NT2/D1 (cell line): ENCODE measurements at regions not wholly inside any gene's neighbourhood (a gene's known extent, or its start where the extent isn't known, plus 50 kb on each side); places are given as distances from the start of the nearest gene placed in this dataset.

ENCODE experiments used
- DNase-seq: peaks from one replicate; pipeline ENCODE4 v3.0.0-alpha.2; 2011; ENCODE audit warnings: low read depth, low spot score
- H3K27me3 ChIP-seq: 2 replicates; pipeline ENCODE4 v1.6.0; 2011; ENCODE audit warnings: mild to moderate bottlenecking; ENCODE audit not compliant: insufficient read length, insufficient read depth
- H3K36me3 ChIP-seq: 2 replicates; pipeline ENCODE4 v1.6.1; 2011; ENCODE audit warnings: mild to moderate bottlenecking, low read length, mixed read lengths; ENCODE audit not compliant: insufficient read depth, insufficient read length
- H3K4me1 ChIP-seq: 2 replicates; pipeline ENCODE4 v1.5.1; 2011; ENCODE audit not compliant: insufficient read depth, insufficient read length
- H3K4me3 ChIP-seq: 2 replicates; pipeline ENCODE4 v1.5.1; 2011; ENCODE audit warnings: low read depth; ENCODE audit not compliant: insufficient read length
- H3K9ac ChIP-seq: 2 replicates; pipeline ENCODE4 v1.6.0; 2011; ENCODE audit warnings: low read depth; ENCODE audit not compliant: insufficient read length
- H3K9me3 ChIP-seq: 2 replicates; pipeline ENCODE4 v1.5.1; 2011; ENCODE audit warnings: mild to moderate bottlenecking, low read length; ENCODE audit not compliant: insufficient read depth
- SUZ12 ChIP-seq: IDR thresholded peaks from 2 replicates; pipeline ENCODE4 v1.6.1; 2011; ENCODE audit not compliant: insufficient read length, insufficient read depth; ENCODE audit errors: extremely low read depth
- YY1 ChIP-seq: IDR thresholded peaks from 2 replicates; pipeline ENCODE4 v1.6.1; 2011; ENCODE audit not compliant: insufficient read length, insufficient read depth
- ZNF274 ChIP-seq: IDR thresholded peaks from 2 replicates; pipeline ENCODE4 v1.6.1; 2011; ENCODE audit warnings: mild to moderate bottlenecking, low read depth, low read length

DNA sequence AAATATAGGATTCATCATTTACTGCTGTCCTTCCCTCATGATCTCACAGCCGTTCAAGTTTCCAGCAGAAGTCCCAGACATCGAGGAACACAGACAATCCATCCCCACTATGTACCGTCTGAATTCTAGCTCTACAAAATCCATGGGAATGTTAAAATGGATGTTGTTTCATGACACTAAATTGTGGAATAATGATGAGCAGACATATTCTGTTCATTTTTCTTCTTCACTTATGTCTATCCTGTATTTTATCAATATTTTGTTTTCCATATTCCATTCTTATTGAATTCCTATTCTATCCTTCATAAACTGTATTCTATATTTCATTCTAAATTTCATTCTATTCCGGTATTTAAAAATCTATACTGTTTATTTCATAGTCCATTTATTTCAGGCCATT, 71.8 kb downstream of the NUDT10 start:
- DNase-seq: no peak
- H3K9me3 ChIP-seq: no peaks in the 10 kb centered on the region
- no peaks in the 10 kb centered on the region for H3K27me3 ChIP-seq
- H3K9ac ChIP-seq: no peak overlapping the region
- H3K4me3 ChIP-seq: no peak overlapping the region
- no peaks in the 10 kb centered on the region for H3K4me1 ChIP-seq
- TF ChIP-seq YY1: no peak
- TF ChIP-seq SUZ12: no peak
- TF ChIP-seq ZNF274: no peak
- H3K36me3 ChIP-seq: no peaks in the 10 kb centered on the region

- Histone ChIP-seq H3K4me1 (no peaks in the 10 kb centered on the region), H3K9me3 (peaks cover 9% of the 10 kb centered on the region; the same call in 1 of the 2 replicates), H3K27me3 (no peaks in the 10 kb centered on the region), H3K4me3 (no peak overlapping the region), H3K36me3 (no peaks in the 10 kb centered on the region), H3K9ac (no peak overlapping the region)
- DNase-seq: no peak
- no peak for TF ChIP-seq SUZ12
- no peak for TF ChIP-seq YY1
- TF ChIP-seq ZNF274: no peak
Observed at GRCh38 chrX:51395810-51396728, 63.4 kb downstream of the NUDT10 start.

GRCh38 chrX:51395480-51395809, 62.8 kb downstream of the NUDT10 start:
- Histone ChIP-seq H3K27me3 (no peaks in the 10 kb centered on the region), H3K36me3 (no peaks in the 10 kb centered on the region), H3K9me3 (peaks cover 9% of the 10 kb centered on the region; the same call in 1 of the 2 replicates), H3K4me3 (no peak overlapping the region), H3K9ac (no peak overlapping the region), H3K4me1 (no peaks in the 10 kb centered on the region)
- DNase-seq: no peak
- TF ChIP-seq ZNF274 (no peak), YY1 (no peak), SUZ12 (no peak)
